ENCODE measurements at regions not wholly inside any gene's neighbourhood (a gene's known extent, or its start where the extent isn't known, plus 50 kb on each side); places are given as distances from the start of the nearest gene placed in this dataset.

DNA sequence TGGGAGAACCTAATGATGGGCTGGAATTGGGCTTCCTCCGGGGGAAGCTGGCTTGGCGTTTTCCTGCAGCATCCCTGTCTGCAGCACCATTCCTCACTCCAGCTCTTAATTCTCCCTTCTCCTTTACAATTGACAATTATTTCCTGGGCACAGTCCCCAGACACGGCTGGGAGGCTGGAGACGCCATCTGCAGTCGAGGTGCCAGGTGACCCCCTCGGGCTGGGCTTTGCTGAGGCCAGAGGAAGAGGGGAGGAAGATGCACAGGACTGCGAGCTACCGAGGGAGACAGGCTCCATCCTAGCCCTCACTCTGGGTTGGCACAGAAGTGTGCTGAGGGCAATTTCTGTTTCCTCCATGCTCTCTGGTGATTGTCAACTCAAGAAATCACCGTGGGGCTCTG is 453.8 kb downstream of the PTPRU start:
- CTCF ChIA-PET (ENCODE audit: low intra/inter-chr PET ratio, low total read pairs), result no interaction called here
- Histone ChIP-seq H3K9me3 (ENCODE audit: low read length) (no peaks in the 10 kb centered on the region), H3K79me2 (ENCODE audit: insufficient read depth, low read length) (no peaks in the 10 kb centered on the region), H2AFZ (ENCODE audit: low read length) (no peak overlapping the region), H3K27ac (ENCODE audit: extremely low read length, insufficient read depth, low read length) (no peak overlapping the region), H3K36me3 (replicated peaks in 1 of 2; ENCODE audit: control insufficient read depth in 1 of 2, insufficient read depth in 2 of 2, low read length in 2 of 2) (no peaks in the 10 kb centered on the region), H3K27me3 (ENCODE audit: control insufficient read depth in 1 of 2, insufficient read depth in 2 of 2, low read length in 2 of 2) (peaks cover 0 to 16% of the 10 kb centered on the region in 2 experiments; a peak in 1 of 5 replicates), H3K4me1 (ENCODE audit: insufficient read depth, low read length) (no peaks in the 10 kb centered on the region), H3K4me3 (replicated peaks in 1 of 3; ENCODE audit: insufficient read depth in 1 of 3, low read depth in 2 of 3, low read length in 3 of 3) (no peak overlapping the region), H4K20me1 (ENCODE audit: insufficient read depth, low read length) (no peaks in the 10 kb centered on the region), H3K9ac (ENCODE audit: insufficient read depth, low read depth, low read length) (no peak overlapping the region), H3K4me2 (ENCODE audit: low read depth, low read length) (no peak overlapping the region)
- no peak for TF ChIP-seq SMC3 (IDR thresholded peaks at IDR 0.05; ENCODE audit: low read length)
- TF ChIP-seq, protein P1, sequence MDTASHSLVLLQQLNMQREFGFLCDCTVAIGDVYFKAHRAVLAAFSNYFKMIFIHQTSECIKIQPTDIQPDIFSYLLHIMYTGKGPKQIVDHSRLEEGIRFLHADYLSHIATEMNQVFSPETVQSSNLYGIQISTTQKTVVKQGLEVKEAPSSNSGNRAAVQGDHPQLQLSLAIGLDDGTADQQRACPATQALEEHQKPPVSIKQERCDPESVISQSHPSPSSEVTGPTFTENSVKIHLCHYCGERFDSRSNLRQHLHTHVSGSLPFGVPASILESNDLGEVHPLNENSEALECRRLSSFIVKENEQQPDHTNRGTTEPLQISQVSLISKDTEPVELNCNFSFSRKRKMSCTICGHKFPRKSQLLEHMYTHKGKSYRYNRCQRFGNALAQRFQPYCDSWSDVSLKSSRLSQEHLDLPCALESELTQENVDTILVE (CRISPR knock-in tag; IDR thresholded peaks at IDR 0.05), result no peak
- no peak for TF ChIP-seq RFXANK (CRISPR knock-in tag; IDR thresholded peaks at IDR 0.05)
- no peak for TF ChIP-seq SOX5 (CRISPR knock-in tag; IDR thresholded peaks at IDR 0.05; ENCODE audit: borderline replicate concordance)
- no peak for TF ChIP-seq PRMT3 (CRISPR knock-in tag; IDR thresholded peaks at IDR 0.05; ENCODE audit: borderline replicate concordance, low read depth)
- no peak for TF ChIP-seq ZNF292 (CRISPR knock-in tag; IDR thresholded peaks at IDR 0.05; ENCODE audit: borderline replicate concordance, low read depth)
- no TSS peak for BruUV-seq (replicated peaks)
- DNase-seq (ENCODE audit: low spot score) (no peak), FAIRE-seq (no peak), ATAC-seq (no peak)
- intact Hi-C loops (cut with micrococcal nuclease; ENCODE audit: unreplicated experiment), result no loop called here
- WGBS (ENCODE audit: low lambda C conversion rate), result 0% methylated on average over 6 of the region's 9 CpGs
- POLR2A ChIA-PET, result no interaction called here
- in situ Hi-C loops (cut with HindIII; ENCODE audit: extremely low pct_ligation_motif_present, low pct_unique_long_range_greater_than_20kb), result no loop called here

DNA sequence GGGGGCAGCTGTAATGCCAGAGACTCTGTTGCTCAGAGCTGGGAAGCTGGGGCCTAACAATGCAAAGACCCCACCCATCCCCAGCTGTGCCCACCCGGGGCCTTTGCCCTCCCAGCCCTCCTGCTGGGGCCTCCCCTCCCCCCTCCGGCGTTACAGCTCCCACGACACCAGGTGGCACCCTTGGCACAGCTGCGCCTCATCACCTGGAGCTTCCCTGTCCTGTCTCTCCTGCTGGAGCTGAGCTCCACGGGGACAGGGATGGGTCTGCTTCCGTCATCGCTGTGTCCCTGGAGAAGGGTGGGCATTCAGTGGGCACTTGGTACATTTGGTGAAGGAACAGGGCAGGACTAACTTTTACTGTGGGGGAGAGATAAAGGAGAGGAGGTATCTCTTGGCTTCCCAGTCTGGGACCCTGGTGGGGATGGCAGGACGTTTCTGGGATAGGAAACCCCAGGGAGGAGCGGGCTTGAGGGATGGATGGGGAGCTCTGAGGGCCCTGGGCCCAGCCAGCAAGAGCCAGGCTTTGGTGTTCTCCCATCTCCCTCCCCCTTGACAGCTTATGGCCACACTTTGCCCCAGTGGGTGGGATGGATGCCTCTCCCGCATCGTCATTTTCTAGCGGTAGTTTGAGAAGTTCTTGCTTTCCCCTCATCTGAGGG is 453.2 kb downstream of the PTPRU start:
- ChIA-PET CTCF (ENCODE audit: low intra/inter-chr PET ratio, low total read pairs) (no interaction called here), POLR2A (no interaction called here)
- H3K9me3 ChIP-seq (ENCODE audit: low read length), result no peaks in the 10 kb centered on the region
- H3K9ac ChIP-seq (ENCODE audit: insufficient read depth, low read depth, low read length), result no peak overlapping the region
- in situ Hi-C loops (cut with HindIII; ENCODE audit: extremely low pct_ligation_motif_present, low pct_unique_long_range_greater_than_20kb), result no loop called here
- TF ChIP-seq, protein P2, sequence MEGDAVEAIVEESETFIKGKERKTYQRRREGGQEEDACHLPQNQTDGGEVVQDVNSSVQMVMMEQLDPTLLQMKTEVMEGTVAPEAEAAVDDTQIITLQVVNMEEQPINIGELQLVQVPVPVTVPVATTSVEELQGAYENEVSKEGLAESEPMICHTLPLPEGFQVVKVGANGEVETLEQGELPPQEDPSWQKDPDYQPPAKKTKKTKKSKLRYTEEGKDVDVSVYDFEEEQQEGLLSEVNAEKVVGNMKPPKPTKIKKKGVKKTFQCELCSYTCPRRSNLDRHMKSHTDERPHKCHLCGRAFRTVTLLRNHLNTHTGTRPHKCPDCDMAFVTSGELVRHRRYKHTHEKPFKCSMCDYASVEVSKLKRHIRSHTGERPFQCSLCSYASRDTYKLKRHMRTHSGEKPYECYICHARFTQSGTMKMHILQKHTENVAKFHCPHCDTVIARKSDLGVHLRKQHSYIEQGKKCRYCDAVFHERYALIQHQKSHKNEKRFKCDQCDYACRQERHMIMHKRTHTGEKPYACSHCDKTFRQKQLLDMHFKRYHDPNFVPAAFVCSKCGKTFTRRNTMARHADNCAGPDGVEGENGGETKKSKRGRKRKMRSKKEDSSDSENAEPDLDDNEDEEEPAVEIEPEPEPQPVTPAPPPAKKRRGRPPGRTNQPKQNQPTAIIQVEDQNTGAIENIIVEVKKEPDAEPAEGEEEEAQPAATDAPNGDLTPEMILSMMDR (CRISPR knock-in tag; IDR thresholded peaks at IDR 0.05), result 0 out of 2 replicates have a peak, but pooled peaks have one; percentile 6
- TF ChIP-seq NFKB2 (CRISPR knock-in tag; IDR thresholded peaks at IDR 0.05; ENCODE audit: borderline replicate concordance), result no peak
- BruUV-seq (replicated peaks), result no TSS peak
- peaks cover 0 to 16% of the 10 kb centered on the region in 2 experiments; a peak in 1 of 5 replicates for H3K27me3 ChIP-seq (ENCODE audit: control insufficient read depth in 1 of 2, insufficient read depth in 2 of 2, low read length in 2 of 2)
- no peak overlapping the region for H2AFZ ChIP-seq (ENCODE audit: low read length)
- 12% methylated on average over 8 of the region's 13 CpGs for WGBS (ENCODE audit: low lambda C conversion rate)
- no peaks in the 10 kb centered on the region for H3K4me1 ChIP-seq (ENCODE audit: insufficient read depth, low read length)
- no peak overlapping the region for H3K27ac ChIP-seq (ENCODE audit: extremely low read length, insufficient read depth, low read length)
- no peaks in the 10 kb centered on the region for H4K20me1 ChIP-seq (ENCODE audit: insufficient read depth, low read length)
- H3K36me3 ChIP-seq (replicated peaks in 1 of 2; ENCODE audit: control insufficient read depth in 1 of 2, insufficient read depth in 2 of 2, low read length in 2 of 2), result no peaks in the 10 kb centered on the region
- intact Hi-C loops (cut with micrococcal nuclease; ENCODE audit: unreplicated experiment), result no loop called here
- FAIRE-seq (no peak), ATAC-seq (no peak), DNase-seq (ENCODE audit: low spot score) (no peak)
- H3K4me3 ChIP-seq (replicated peaks in 1 of 3; ENCODE audit: insufficient read depth in 1 of 3, low read depth in 2 of 3, low read length in 3 of 3), result no peak overlapping the region
- no peak overlapping the region for H3K4me2 ChIP-seq (ENCODE audit: low read depth, low read length)
- no peaks in the 10 kb centered on the region for H3K79me2 ChIP-seq (ENCODE audit: insufficient read depth, low read length)
